HPDE6-E6E7 (cell line): ENCODE measurements at regions not wholly inside any gene's neighbourhood (a gene's known extent, or its start where the extent isn't known, plus 50 kb on each side); places are given as distances from the start of the nearest gene placed in this dataset.

Source experiments
- DNase-seq: peaks from one replicate; pipeline ENCODE4 v3.0.0; 2011; ENCODE audit warnings: missing footprints; ENCODE audit errors: extremely low spot score

GRCh38 chr6:132936646-132937045 is 122.3 kb downstream of the RPS12 start:
- DNase-seq, result no peak

GRCh38 chr6:132937466-132937906 is 123.1 kb downstream of the RPS12 start:
- peak; percentile 34 for DNase-seq

- DNase-seq, result no peak
Measured at GRCh38 chr6:132948889-132949288, 134.5 kb downstream of the RPS12 start.

GRCh38 chr6:132950566-132950965 is 136.2 kb downstream of the RPS12 start:
- no peak for DNase-seq

GRCh38 chr6:132952031-132952867 is 137.9 kb downstream of the RPS12 start:
- no peak for DNase-seq

GRCh38 chr6:132952986-132953385 is 138.6 kb downstream of the RPS12 start:
- no peak for DNase-seq

GRCh38 chr6:132954222-132954621 is 139.9 kb downstream of the RPS12 start:
- no peak for DNase-seq

- DNase-seq, result no peak
Measured at GRCh38 chr6:132954936-132955335, 140.6 kb downstream of the RPS12 start.

- DNase-seq, result no peak
Measured at GRCh38 chr6:132959639-132960326, 145.4 kb downstream of the RPS12 start.

GRCh38 chr6:132960720-132961119 is 146.4 kb downstream of the RPS12 start:
- DNase-seq, result no peak

GRCh38 chr6:132961122-132961521 is 146.8 kb downstream of the RPS12 start:
- DNase-seq, result peak; percentile 10

GRCh38 chr6:132961610-132962009 is 147.2 kb downstream of the RPS12 start:
- DNase-seq, result no peak

GRCh38 chr6:132962936-132963868 is 148.8 kb downstream of the RPS12 start:
- DNase-seq, result peak; percentile 70

GRCh38 chr6:132964101-132964867 is 149.9 kb downstream of the RPS12 start:
- no peak for DNase-seq

GRCh38 chr6:132964868-132965382 is 150.6 kb downstream of the RPS12 start:
- no peak for DNase-seq

GRCh38 chr6:132967871-132968270 is 153.5 kb downstream of the RPS12 start:
- no peak for DNase-seq

GRCh38 chr6:132968419-132968950 is 154.1 kb downstream of the RPS12 start:
- DNase-seq, result no peak

GRCh38 chr6:132969196-132969595 is 154.8 kb downstream of the RPS12 start:
- no peak for DNase-seq

- no peak for DNase-seq
Measured at GRCh38 chr6:132971676-132972075, 157.3 kb downstream of the RPS12 start.

GRCh38 chr6:132972254-132972653 is 157.9 kb downstream of the RPS12 start:
- DNase-seq, result no peak

- no peak for DNase-seq
Measured at GRCh38 chr6:132972971-132973370, 158.6 kb downstream of the RPS12 start.
